Activated T-cell treated with anti-CD3 and anti-CD28 coated beads, Interleukin-2, amount 50 U/mL, for 48 hours (primary cell): ENCODE measurements at regions not wholly inside any gene's neighbourhood (a gene's known extent, or its start where the extent isn't known, plus 50 kb on each side); places are given as distances from the start of the nearest gene placed in this dataset.

ENCODE experiments used
- DNase-seq, 2 experiments: peaks; one replicate each; pipeline ENCODE4 v3.0.0-alpha.2; 2020

GRCh38 chr9:129411501-129412175 is 209.3 kb downstream of the C9orf50 start:
- no peak for DNase-seq

DNA sequence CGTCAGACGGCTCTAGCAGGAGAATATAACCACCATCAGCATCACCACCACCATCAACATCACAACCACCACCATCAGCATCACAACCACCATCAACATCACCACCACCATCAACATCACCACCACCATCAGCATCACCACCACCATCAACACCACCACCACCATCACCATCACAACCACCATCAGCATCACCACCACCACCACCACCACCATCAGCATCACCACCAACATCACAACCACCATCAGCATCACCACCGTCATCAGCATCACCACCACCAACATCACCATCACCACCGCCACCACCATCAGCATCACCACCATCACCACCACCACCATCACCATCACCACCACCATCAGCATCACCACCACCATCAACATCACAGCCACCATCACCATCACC is 210.7 kb downstream of the C9orf50 start:
- DNase-seq: no peak

GRCh38 chr9:129408535-129409215 is 212.2 kb downstream of the C9orf50 start:
- no peak for DNase-seq

GRCh38 chr9:129407905-129408452 is 212.9 kb downstream of the C9orf50 start:
- no peak for DNase-seq

DNA sequence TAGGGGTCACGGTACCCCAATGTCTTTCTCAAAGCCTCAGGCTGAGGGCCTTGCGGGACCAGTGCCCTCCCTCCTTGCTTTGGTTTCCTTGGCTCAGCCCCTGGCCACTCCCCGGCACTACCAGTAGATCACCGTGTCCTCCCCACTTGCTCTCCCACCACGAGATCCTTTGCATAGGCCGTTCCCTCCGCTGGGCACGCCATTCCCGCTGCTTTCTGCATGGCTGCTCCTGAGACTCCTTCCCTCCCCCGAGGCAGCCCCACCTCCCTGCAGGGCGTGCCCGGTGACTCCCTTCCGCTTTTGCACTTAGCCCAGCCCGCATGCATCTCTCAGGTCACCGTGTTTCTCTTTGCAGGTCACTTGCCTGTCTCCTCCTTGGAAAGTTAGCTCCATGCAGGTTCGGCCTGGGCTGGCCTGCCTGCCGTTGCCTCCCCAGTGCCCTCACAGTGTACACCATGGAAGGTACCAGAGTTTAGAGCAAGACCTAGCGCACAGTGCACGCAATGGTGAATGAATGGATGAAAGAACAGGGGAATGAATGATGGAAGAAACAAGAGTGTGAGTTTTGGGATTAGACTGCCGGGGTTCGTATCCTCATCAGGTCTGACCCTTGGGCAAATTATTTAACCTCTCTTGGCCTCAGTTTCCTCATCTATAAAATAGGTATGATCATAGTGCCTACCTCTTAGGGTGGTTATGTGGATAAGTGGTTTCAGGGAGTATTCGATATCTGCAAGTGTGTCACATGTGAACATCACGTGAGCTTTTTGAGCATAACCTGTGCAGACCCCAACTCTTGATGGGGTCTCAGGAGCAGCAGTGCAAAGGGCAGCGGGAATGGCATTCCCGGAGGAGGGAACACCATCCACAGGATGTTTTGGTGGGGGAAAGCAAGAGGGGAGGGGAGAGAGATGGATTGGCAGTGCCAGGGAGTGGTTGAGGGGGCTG is 214.3 kb downstream of the C9orf50 start:
- no peak for DNase-seq

DNA sequence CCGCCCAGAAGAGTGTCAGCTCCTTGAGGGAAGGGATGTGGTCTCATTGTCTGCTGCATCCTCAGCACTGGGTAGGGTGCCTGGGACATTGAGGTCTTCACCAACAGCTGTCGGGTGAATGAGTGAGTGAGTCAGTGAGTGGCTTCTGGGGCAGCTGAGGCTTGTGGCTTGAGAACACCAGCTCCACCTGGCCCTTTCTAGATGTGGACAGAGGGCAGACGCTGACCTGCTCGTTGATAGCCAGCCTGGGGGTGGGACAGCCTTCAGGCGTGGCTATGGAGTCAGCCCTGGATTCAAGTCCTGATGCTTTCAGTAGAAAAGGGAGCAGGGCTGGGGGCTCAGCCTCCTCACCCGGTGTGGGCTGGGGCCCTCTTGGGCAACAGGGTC is 215.1 kb downstream of the C9orf50 start:
- no peak for DNase-seq

DNA sequence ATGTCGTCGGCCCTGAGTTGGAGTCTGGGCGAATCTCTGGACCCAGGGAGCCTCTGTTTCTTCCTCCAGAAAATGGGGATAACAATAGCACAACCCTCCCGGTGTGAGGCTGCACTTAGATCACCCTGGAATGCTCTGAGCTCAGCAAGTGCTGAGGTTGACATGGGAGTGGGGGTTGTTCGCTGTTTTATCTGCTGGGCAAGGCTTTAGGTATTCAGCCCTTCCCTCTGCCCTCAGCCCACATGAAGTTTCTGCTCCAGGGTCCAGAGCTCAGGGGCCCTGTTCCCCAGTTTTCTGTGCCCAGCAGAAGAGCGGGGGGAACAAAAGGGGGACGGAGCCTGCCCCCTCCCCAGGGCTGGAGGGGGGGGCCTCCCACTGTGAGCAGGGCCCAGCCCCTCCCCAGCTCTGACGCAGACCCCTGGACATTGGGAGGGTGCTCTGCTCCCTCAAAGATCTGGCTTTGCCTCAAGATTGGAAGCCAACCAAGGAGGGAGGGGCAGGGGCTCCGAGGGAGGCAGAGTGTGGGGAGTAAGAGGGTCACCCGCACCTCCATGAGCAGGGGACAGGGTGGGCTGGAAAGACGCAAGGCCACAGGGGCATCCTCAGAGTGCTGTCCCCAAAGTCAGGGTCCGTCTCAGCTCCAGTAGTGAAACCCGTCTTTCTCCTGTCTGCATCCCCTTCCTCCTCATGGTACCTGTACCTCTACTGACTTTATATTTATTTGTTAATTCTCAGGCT is 215.6 kb downstream of the C9orf50 start:
- DNase-seq: no peak

DNA sequence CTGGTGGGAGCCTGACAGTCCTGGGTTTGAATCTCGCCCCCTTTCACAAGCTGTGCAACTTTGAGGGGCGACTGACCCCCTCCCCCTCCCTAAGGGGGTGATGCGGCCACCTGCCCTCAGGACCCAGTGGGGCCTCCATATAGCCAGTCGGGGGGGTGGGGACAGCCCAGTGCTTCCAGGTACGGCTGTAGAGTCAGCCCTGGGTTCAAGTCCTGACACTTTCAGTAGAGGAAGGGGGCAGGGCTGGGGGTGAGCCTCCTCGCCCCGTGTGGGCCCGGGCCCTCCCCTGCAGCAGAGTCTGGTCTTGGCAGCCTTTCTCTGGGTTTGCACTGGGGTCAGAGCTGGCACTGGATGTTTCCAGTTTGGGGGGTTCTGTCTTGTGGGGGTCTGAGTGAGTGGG is 216.3 kb downstream of the C9orf50 start:
- no peak for DNase-seq

- no peak for DNase-seq
Measured at GRCh38 chr9:129403779-129404620, 216.9 kb downstream of the C9orf50 start.

GRCh38 chr9:129402931-129403778 is 217.7 kb downstream of the C9orf50 start:
- DNase-seq: no peak

DNA sequence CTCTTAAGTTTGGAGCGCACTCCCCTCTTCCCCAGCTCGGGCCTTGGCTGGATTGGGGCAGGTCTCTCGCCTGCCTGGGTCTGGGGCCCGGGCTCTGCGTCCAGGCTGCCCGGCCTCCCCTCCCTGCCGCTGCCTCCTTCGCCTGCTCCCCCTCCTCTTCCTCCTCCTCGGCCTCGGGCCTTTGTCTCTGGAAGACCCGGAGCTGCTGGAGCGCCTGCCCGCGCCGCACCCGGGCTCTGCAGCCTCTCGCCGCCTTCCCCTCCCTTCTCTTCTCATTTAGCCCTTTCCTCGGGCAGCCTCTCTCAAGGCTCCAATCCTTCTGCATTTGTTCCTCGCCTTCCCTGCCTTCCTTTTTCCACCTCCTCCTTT is 218.5 kb downstream of the C9orf50 start:
- no peak for DNase-seq

GRCh38 chr9:129401623-129402370 is 219.1 kb downstream of the C9orf50 start:
- no peak for DNase-seq

DNA sequence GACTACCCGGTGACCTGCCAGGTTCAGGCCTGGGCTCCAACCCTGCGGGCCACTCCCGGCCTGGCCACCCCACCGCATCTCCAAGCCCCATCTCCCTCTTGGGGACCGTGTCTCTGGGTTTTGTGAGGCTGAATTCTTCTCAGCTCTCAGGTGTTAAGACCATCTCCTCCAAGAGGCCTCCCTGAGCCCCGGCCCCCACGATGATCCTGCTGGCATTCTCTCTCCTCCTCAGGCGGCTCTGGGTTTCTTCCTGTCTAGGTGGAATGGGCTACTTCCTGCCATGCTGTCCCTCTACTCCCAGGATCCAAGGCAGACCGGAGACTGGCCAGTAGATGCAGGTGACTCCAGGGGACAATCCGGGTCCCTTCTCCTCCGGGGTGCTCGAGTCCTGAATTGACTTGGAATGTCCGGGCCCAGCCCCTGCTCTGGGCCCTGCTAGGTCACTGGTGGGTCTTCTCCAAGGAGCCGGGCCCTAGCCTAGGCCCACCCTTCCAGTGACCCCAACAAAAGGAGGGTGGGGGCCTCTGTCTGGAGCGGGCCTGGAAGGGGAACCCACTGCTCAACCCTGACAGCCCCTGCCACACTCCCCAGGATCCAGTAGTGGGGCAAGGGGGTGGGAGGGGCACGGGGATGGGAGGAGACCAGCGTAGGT is 219.8 kb downstream of the C9orf50 start:
- no peak for DNase-seq

DNA sequence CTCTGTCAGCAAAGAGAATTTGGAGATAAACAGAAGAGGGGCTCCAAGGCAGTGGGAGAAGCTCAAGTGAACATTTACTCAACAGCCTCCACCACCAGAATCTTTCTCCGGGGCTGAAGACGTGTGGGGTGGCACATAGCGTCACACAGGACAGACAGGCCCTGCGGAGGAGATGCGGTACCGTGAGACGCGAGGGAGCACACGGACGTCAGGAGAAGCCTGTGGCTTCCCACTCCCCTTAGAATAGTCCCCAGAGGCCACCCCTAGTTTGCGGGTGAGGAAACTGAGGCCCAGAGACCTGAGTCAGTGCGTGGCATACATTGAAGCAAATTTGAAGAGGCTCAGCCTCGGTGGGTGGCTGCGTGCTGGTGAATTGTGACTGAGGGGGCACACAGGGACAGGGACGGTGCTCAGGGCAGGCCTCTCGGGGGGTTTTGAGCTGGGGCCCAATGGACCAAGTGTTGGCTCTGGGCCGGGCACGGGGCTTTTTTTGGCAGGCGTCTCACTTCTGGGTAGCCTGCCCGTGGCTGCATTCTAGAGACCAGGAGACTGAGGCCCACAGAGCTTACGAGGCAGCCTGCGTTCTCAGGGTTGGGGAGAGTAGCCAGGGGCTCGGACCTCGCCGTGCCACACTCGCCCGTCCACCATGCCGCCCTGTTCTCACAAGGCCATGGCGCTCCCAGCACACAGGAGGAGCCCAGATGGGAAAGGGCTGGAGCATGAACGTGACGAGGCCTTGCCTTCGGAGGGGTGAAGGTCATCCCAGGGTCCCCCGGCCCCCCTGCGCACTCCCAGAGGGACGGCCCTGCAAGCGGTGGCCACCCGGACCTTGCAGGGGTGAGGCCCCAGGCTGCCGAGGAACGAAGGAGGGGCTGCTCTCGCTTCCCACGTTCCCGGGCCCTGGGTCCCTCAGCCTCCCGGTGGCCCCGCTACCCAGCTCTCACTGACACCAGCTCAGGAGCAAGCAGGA is 220.6 kb downstream of the C9orf50 start:
- no peak for DNase-seq

GRCh38 chr9:129399634-129399990 is 221.3 kb downstream of the C9orf50 start:
- no peak for DNase-seq

DNA sequence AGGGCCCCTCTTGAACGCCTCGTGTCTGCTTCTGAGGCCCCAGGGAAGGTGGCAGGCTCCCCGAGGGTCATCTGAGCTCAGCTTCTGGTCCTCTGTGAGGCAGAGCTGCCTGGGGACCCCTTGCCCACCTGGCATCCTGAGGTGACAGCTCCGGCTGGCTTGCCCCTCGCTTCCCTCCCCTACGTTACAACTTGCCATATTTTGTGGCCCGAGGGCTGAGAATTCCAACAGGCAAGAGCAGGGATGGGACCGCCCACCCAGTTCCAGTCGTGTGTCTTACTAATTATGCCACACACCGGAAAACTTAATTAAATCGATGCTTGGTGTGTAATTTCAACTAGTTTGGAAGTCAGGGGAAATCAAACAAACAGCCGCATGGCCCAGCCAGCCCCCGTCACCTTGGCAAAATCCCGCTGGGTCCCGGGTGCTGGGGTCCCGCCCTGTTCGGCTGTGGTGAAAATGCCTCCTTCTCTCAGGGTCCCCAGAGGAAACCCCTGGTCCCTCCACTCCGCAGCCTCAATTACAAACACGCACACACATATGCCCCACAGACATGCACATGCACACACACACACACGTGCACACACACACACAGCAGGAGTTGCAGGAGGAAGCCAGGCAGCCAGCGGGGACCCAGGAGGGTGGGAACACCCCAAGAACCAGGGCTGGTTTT is 221.0 kb upstream of the IER5L start:
- no peak for DNase-seq

- DNase-seq: no peak
Measured at GRCh38 chr9:129398101-129398960, 220.3 kb upstream of the IER5L start.
